ENCODE measurements at regions not wholly inside any gene's neighbourhood (a gene's known extent, or its start where the extent isn't known, plus 50 kb on each side); places are given as distances from the start of the nearest gene placed in this dataset.
"Not testable (repeated sequence)": the region's sequence is repeated elsewhere in the genome, so short reads cannot be mapped to it uniquely, and the experiment has no call there.

GRCh38 chr4:19187096-19187495 lies 1064.6 kb upstream of the SLIT2 start:
- intact Hi-C loops (cut with DNase I; ENCODE audit: low total_unique reads): no loop called here
- Histone ChIP-seq H3K4me1 (no peaks in the 10 kb centered on the region), H3K9me3 (no peaks in the 10 kb centered on the region), H3K27me3 (no peaks in the 10 kb centered on the region), H3K4me3 (no peak overlapping the region), H3K27ac (no peak overlapping the region), H3K36me3 (no peaks in the 10 kb centered on the region)
- 39 to 50% (median 45%) methylated on average over 2 of the region's 2 CpGs for WGBS, 5 donors
- DNase-seq: peak in 1 of 2 donors; percentile 68
- TF ChIP-seq POLR2A (IDR thresholded peaks at IDR 0.05) (no peak), CTCF (IDR thresholded peaks at IDR 0.05) (no peak), POLR2AphosphoS5 (IDR thresholded peaks at IDR 0.05) (no peak), EP300 (IDR thresholded peaks at IDR 0.05) (no peak)

GRCh38 chr4:19181631-19182030 lies 1070.1 kb upstream of the SLIT2 start:
- H3K4me1 ChIP-seq; H3K9me3 ChIP-seq; DNase-seq; H3K27ac ChIP-seq; H3K4me3 ChIP-seq; intact Hi-C loops (cut with DNase I; ENCODE audit: low total_unique reads); H3K36me3 ChIP-seq; H3K27me3 ChIP-seq: not testable (repeated sequence)

GRCh38 chr4:19178835-19179234 lies 1072.9 kb upstream of the SLIT2 start:
- no peaks in the 10 kb centered on the region for H3K27me3 ChIP-seq
- no peak for TF ChIP-seq POLR2A (IDR thresholded peaks at IDR 0.05)
- TF ChIP-seq POLR2AphosphoS5 (IDR thresholded peaks at IDR 0.05): no peak
- no peak for TF ChIP-seq CTCF (IDR thresholded peaks at IDR 0.05)
- TF ChIP-seq EP300 (IDR thresholded peaks at IDR 0.05): no peak

GRCh38 chr4:19177616-19178015 lies 1074.1 kb upstream of the SLIT2 start:
- no peaks in the 10 kb centered on the region for H3K27me3 ChIP-seq
- DNase-seq: no peak
- TF ChIP-seq POLR2AphosphoS5 (IDR thresholded peaks at IDR 0.05) (no peak), POLR2A (IDR thresholded peaks at IDR 0.05) (no peak), CTCF (IDR thresholded peaks at IDR 0.05) (no peak), EP300 (IDR thresholded peaks at IDR 0.05) (no peak)
- no peaks in the 10 kb centered on the region for H3K4me1 ChIP-seq
- no peaks in the 10 kb centered on the region for H3K36me3 ChIP-seq
- intact Hi-C loops (cut with DNase I; ENCODE audit: low total_unique reads): no loop called here
- no peak overlapping the region for H3K4me3 ChIP-seq
- H3K9me3 ChIP-seq: no peaks in the 10 kb centered on the region
- H3K27ac ChIP-seq: no peak overlapping the region
- WGBS, 5 donors: 79 to 92% (median 86%) methylated on average over 4 of the region's 4 CpGs

More at GRCh38 chr4:19178835-19179234, 1072.9 kb upstream of the SLIT2 start:
- Histone ChIP-seq H3K9me3 (no peaks in the 10 kb centered on the region), H3K4me3 (no peak overlapping the region), H3K4me1 (no peaks in the 10 kb centered on the region), H3K27ac (no peak overlapping the region), H3K36me3 (no peaks in the 10 kb centered on the region)
- WGBS, 5 donors: 82 to 96% (median 92%) methylated on average over 2 of the region's 2 CpGs
- no peak for DNase-seq
- intact Hi-C loops (cut with DNase I; ENCODE audit: low total_unique reads): no loop called here

- DNase-seq: no peak
- TF ChIP-seq POLR2A (IDR thresholded peaks at IDR 0.05) (no peak), CTCF (IDR thresholded peaks at IDR 0.05) (no peak), EP300 (IDR thresholded peaks at IDR 0.05) (no peak), POLR2AphosphoS5 (IDR thresholded peaks at IDR 0.05) (no peak)
- H3K27me3 ChIP-seq: no peaks in the 10 kb centered on the region
- H3K27ac ChIP-seq: no peak overlapping the region
- intact Hi-C loops (cut with DNase I; ENCODE audit: low total_unique reads): no loop called here
- H3K9me3 ChIP-seq: no peaks in the 10 kb centered on the region
- no peaks in the 10 kb centered on the region for H3K36me3 ChIP-seq
- no peak overlapping the region for H3K4me3 ChIP-seq
- no peaks in the 10 kb centered on the region for H3K4me1 ChIP-seq
Measured at GRCh38 chr4:19171832-19172231, 1079.9 kb upstream of the SLIT2 start.
